ENCODE measurements at regions not wholly inside any gene's neighbourhood (a gene's known extent, or its start where the extent isn't known, plus 50 kb on each side); places are given as distances from the start of the nearest gene placed in this dataset.
"Not testable (repeated sequence)": the region's sequence is repeated elsewhere in the genome, so short reads cannot be mapped to it uniquely, and the experiment has no call there.

DNA sequence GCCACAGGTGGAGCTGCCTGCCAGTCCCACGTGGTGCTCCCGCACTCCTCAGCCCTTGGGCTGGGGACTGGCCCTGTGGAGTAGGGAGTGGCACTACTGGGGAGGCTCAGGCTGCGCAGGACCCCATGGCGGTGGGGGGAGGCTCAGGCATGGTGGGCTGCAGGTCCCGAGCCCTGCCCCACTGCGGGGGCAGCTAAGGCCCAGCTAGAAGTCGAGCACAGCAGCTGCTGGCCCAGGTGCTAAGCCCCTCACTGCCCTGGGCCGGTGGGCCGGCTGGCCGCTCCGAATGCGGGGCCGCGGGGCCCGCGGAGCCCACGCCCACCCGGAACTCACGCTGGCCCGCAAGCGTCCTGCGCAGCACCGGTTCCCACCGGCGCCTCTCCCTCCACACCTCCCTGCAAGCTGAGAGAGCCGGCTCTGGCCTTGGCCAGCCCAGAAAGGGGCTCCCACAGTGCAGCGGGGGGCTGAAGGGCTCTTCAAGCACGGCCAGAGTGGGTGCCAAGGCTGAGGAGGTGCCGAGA, 76.5 kb upstream of the RGS1 start:
- not testable (repeated sequence) for H3K9me3 ChIP-seq (replicated peaks in 1 of 2; ENCODE audit: control insufficient read depth in 2 of 2, insufficient read depth in 1 of 2, low read depth in 1 of 2, low read length in 2 of 2); H2AK5ac ChIP-seq (ENCODE audit: low read depth, low read length); H3K4me1 ChIP-seq (ENCODE audit: control insufficient read depth in 2 of 2, insufficient read depth in 1 of 2, low read depth in 1 of 2, low read length in 2 of 2); H3K9ac ChIP-seq (ENCODE audit: low read depth, low read length, poor library complexity); H2BK5ac ChIP-seq (ENCODE audit: low read length); H3K27ac ChIP-seq (replicated peaks; ENCODE audit: low read length); H2BK120ac ChIP-seq (ENCODE audit: low read depth, low read length); H2BK15ac ChIP-seq (ENCODE audit: low read length); H3K4ac ChIP-seq (ENCODE audit: low read length); DNase-seq (ENCODE audit: low spot score); H2BK12ac ChIP-seq (ENCODE audit: low read length); H3K23ac ChIP-seq (ENCODE audit: low read depth, low read length, poor library complexity); H3K27me3 ChIP-seq (ENCODE audit: control insufficient read depth in 3 of 3, insufficient read depth in 3 of 3, low read depth in 1 of 3, low read length in 3 of 3); H3K4me2 ChIP-seq (ENCODE audit: insufficient read depth, low read length, poor library complexity, severe bottlenecking); H4K91ac ChIP-seq (ENCODE audit: low read depth, low read length, poor library complexity); H3K18ac ChIP-seq (ENCODE audit: low read length); H4K8ac ChIP-seq (ENCODE audit: low read depth, low read length); H3K79me1 ChIP-seq (ENCODE audit: low read depth, low read length); H2AFZ ChIP-seq (ENCODE audit: low read length); H3K36me3 ChIP-seq (replicated peaks in 1 of 2; ENCODE audit: control insufficient read depth in 2 of 2, insufficient read depth in 2 of 2, low read length in 2 of 2); H3K4me3 ChIP-seq (ENCODE audit: low read length in 2 of 2)
- H3K14ac ChIP-seq (ENCODE audit: low read length): peak overlapping the region; percentile 44
- no CpG with 5 or more reads among the region's 29 CpGs for WGBS, 2 donors (ENCODE audit: extremely low coverage in 2 of 2, insufficient read length in 2 of 2, insufficient replicate concordance in 1 of 2)

DNA sequence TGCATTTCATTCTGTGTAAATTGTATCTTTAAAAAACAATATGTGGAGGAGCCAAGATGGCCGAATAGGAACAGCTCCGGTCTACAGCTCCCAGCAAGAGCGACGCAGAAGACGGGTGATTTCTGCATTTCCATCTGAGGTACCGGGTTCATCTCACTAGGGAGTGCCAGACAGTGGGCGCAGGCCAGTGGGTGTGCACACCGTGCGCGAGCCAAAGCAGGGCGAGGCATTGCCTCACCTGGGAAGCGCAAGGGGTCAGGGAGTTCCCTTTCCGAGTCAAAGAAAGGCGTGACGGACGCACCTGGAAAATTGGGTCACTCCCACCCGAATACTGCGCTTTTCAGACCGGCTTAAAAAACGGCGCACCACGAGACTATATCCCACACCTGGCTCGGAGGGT, 75.0 kb upstream of the RGS1 start:
- not testable (repeated sequence) for H2AK5ac ChIP-seq (ENCODE audit: low read depth, low read length); DNase-seq (ENCODE audit: low spot score); H2BK5ac ChIP-seq (ENCODE audit: low read length); H3K79me1 ChIP-seq (ENCODE audit: low read depth, low read length); H3K27ac ChIP-seq (replicated peaks; ENCODE audit: low read length); H4K8ac ChIP-seq (ENCODE audit: low read depth, low read length); H3K4me3 ChIP-seq (ENCODE audit: low read length in 2 of 2); H2BK15ac ChIP-seq (ENCODE audit: low read length); H2BK120ac ChIP-seq (ENCODE audit: low read depth, low read length); H3K9ac ChIP-seq (ENCODE audit: low read depth, low read length, poor library complexity); H3K4me1 ChIP-seq (ENCODE audit: control insufficient read depth in 2 of 2, insufficient read depth in 1 of 2, low read depth in 1 of 2, low read length in 2 of 2); H3K14ac ChIP-seq (ENCODE audit: low read length); H3K36me3 ChIP-seq (replicated peaks in 1 of 2; ENCODE audit: control insufficient read depth in 2 of 2, insufficient read depth in 2 of 2, low read length in 2 of 2); H3K4ac ChIP-seq (ENCODE audit: low read length); H3K23ac ChIP-seq (ENCODE audit: low read depth, low read length, poor library complexity); H2BK12ac ChIP-seq (ENCODE audit: low read length); H4K91ac ChIP-seq (ENCODE audit: low read depth, low read length, poor library complexity); H3K18ac ChIP-seq (ENCODE audit: low read length); H3K27me3 ChIP-seq (ENCODE audit: control insufficient read depth in 3 of 3, insufficient read depth in 3 of 3, low read depth in 1 of 3, low read length in 3 of 3); H3K9me3 ChIP-seq (replicated peaks in 1 of 2; ENCODE audit: control insufficient read depth in 2 of 2, insufficient read depth in 1 of 2, low read depth in 1 of 2, low read length in 2 of 2); H3K4me2 ChIP-seq (ENCODE audit: insufficient read depth, low read length, poor library complexity, severe bottlenecking)
- no CpG with 5 or more reads among the region's 23 CpGs for WGBS, 2 donors (ENCODE audit: extremely low coverage in 2 of 2, insufficient read length in 2 of 2, insufficient replicate concordance in 1 of 2)
- peak overlapping the region; percentile 0 for H2AFZ ChIP-seq (ENCODE audit: low read length)

DNA sequence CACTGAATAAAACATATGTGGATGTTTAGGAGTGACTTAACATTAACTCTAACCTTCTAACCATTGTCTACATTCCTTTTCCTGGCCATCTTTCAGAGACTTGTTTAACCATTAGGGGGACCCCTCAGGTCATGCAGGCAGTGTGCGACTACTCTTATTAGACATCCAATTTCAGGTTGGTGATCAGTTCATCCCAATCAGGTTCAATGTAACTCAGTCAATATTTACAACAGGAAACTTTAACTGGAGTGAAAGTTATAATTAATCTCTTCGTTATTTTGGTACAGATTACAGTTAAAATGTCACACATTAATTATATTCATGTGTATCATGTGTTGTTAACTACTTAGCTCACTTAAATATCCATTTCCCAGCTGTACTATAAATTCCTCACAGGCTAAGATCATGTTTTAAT, 68.8 kb upstream of the RGS1 start:
- Histone ChIP-seq H3K4me1 (ENCODE audit: control insufficient read depth in 2 of 2, insufficient read depth in 1 of 2, low read depth in 1 of 2, low read length in 2 of 2) (no peaks in the 10 kb centered on the region), H2BK15ac (ENCODE audit: low read length) (no peak overlapping the region), H3K27me3 (ENCODE audit: control insufficient read depth in 3 of 3, insufficient read depth in 3 of 3, low read depth in 1 of 3, low read length in 3 of 3) (no peaks in the 10 kb centered on the region), H2BK120ac (ENCODE audit: low read depth, low read length) (no peak overlapping the region), H3K79me1 (ENCODE audit: low read depth, low read length) (no peaks in the 10 kb centered on the region), H3K18ac (ENCODE audit: low read length) (no peak overlapping the region), H2BK5ac (ENCODE audit: low read length) (no peak overlapping the region), H3K4me2 (ENCODE audit: insufficient read depth, low read length, poor library complexity, severe bottlenecking) (no peak overlapping the region), H2AFZ (ENCODE audit: low read length) (no peak overlapping the region), H3K4ac (ENCODE audit: low read length) (no peak overlapping the region), H3K23ac (ENCODE audit: low read depth, low read length, poor library complexity) (no peak overlapping the region), H2BK12ac (ENCODE audit: low read length) (no peak overlapping the region), H3K9me3 (replicated peaks in 1 of 2; ENCODE audit: control insufficient read depth in 2 of 2, insufficient read depth in 1 of 2, low read depth in 1 of 2, low read length in 2 of 2) (no peaks in the 10 kb centered on the region), H3K36me3 (replicated peaks in 1 of 2; ENCODE audit: control insufficient read depth in 2 of 2, insufficient read depth in 2 of 2, low read length in 2 of 2) (no peaks in the 10 kb centered on the region), H3K9ac (ENCODE audit: low read depth, low read length, poor library complexity) (no peak overlapping the region), H3K27ac (replicated peaks; ENCODE audit: low read length) (no peak overlapping the region), H3K4me3 (ENCODE audit: low read length in 2 of 2) (no peak overlapping the region), H2AK5ac (ENCODE audit: low read depth, low read length) (no peak overlapping the region), H3K14ac (ENCODE audit: low read length) (no peak overlapping the region), H4K8ac (ENCODE audit: low read depth, low read length) (no peak overlapping the region), H4K91ac (ENCODE audit: low read depth, low read length, poor library complexity) (no peak overlapping the region)
- no CpG with 5 or more reads among the region's 2 CpGs for WGBS, 2 donors (ENCODE audit: extremely low coverage in 2 of 2, insufficient read length in 2 of 2, insufficient replicate concordance in 1 of 2)
- DNase-seq (ENCODE audit: low spot score): no peak

DNA sequence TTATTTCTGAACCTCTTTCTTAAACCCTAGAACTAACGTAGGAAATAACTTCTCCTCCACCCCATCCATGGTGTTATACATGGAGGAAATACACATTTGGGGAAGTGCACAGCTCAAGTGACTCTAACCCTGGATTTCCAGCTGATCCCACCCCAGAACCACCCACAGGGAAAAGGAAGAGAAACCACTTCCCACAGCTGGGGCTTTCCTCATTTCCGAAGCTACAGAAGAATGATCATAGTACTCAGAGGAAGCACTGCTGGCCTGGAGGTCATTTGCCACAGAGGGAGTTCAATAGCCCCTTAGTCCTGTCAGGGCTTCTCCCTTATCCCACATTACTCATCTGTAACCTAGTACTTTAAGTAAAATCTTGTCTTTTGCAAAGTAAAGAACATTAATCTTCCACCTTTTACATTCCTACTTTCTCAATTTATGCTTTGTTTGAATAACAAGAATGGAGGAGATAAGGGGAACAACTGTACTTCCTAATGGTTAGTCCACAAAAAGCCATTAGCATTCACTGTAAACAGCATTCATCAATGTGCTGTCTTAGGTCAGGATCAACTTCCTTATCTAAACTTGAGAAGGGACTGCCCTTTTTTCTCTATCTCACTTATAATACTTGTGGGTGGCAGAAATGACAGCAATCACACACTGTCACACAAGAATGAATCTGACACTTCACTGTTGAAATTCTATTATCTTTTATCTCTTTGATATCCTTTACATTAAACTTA, 63.0 kb upstream of the RGS1 start:
- H2AFZ ChIP-seq (ENCODE audit: low read length): peak overlapping the region; percentile 30
- no peak overlapping the region for H3K4me3 ChIP-seq (ENCODE audit: low read length in 2 of 2)
- no peaks in the 10 kb centered on the region for H3K79me1 ChIP-seq (ENCODE audit: low read depth, low read length)
- H3K36me3 ChIP-seq (replicated peaks in 1 of 2; ENCODE audit: control insufficient read depth in 2 of 2, insufficient read depth in 2 of 2, low read length in 2 of 2): no peaks in the 10 kb centered on the region
- H4K8ac ChIP-seq (ENCODE audit: low read depth, low read length): no peak overlapping the region
- H3K27ac ChIP-seq (replicated peaks; ENCODE audit: low read length): no peak overlapping the region
- no peak overlapping the region for H3K18ac ChIP-seq (ENCODE audit: low read length)
- H3K4ac ChIP-seq (ENCODE audit: low read length): no peak overlapping the region
- H3K23ac ChIP-seq (ENCODE audit: low read depth, low read length, poor library complexity): no peak overlapping the region
- no peak overlapping the region for H2BK5ac ChIP-seq (ENCODE audit: low read length)
- no peak overlapping the region for H4K91ac ChIP-seq (ENCODE audit: low read depth, low read length, poor library complexity)
- no CpG with 5 or more reads among the region's 2 CpGs for WGBS, 2 donors (ENCODE audit: extremely low coverage in 2 of 2, insufficient read length in 2 of 2, insufficient replicate concordance in 1 of 2)
- H2BK120ac ChIP-seq (ENCODE audit: low read depth, low read length): no peak overlapping the region
- no peak overlapping the region for H3K9ac ChIP-seq (ENCODE audit: low read depth, low read length, poor library complexity)
- DNase-seq (ENCODE audit: low spot score): no peak
- peaks cover 2 to 4% of the 10 kb centered on the region in 2 donors for H3K4me1 ChIP-seq (ENCODE audit: control insufficient read depth in 2 of 2, insufficient read depth in 1 of 2, low read depth in 1 of 2, low read length in 2 of 2)
- H3K9me3 ChIP-seq (replicated peaks in 1 of 2; ENCODE audit: control insufficient read depth in 2 of 2, insufficient read depth in 1 of 2, low read depth in 1 of 2, low read length in 2 of 2): no peaks in the 10 kb centered on the region
- H3K14ac ChIP-seq (ENCODE audit: low read length): no peak overlapping the region
- no peak overlapping the region for H2AK5ac ChIP-seq (ENCODE audit: low read depth, low read length)
- H3K27me3 ChIP-seq (ENCODE audit: control insufficient read depth in 3 of 3, insufficient read depth in 3 of 3, low read depth in 1 of 3, low read length in 3 of 3): no peaks in the 10 kb centered on the region
- H2BK15ac ChIP-seq (ENCODE audit: low read length): no peak overlapping the region
- H3K4me2 ChIP-seq (ENCODE audit: insufficient read depth, low read length, poor library complexity, severe bottlenecking): no peak overlapping the region
- H2BK12ac ChIP-seq (ENCODE audit: low read length): no peak overlapping the region

Measured in neuronal stem cell (in vitro differentiated cells).